ENCODE measurements at regions not wholly inside any gene's neighbourhood (a gene's known extent, or its start where the extent isn't known, plus 50 kb on each side); places are given as distances from the start of the nearest gene placed in this dataset.

GRCh38 chr4:41443340-41444079 is 94.4 kb upstream of the LIMCH1 start:
- no peak for TF ChIP-seq CTCF (IDR thresholded peaks at IDR 0.05)
- no peak for TF ChIP-seq POLR2AphosphoS5 (IDR thresholded peaks at IDR 0.05; ENCODE audit: low read depth, low read length)
- no peak for TF ChIP-seq REST (IDR thresholded peaks at IDR 0.05; ENCODE audit: insufficient read depth in 1 of 2, low read depth in 2 of 2, low read length in 1 of 2)
- no peak for TF ChIP-seq TCF7L2 (IDR thresholded peaks at IDR 0.05; ENCODE audit: low read depth, low read length)
- no peak for TF ChIP-seq SIN3A (IDR thresholded peaks at IDR 0.05; ENCODE audit: borderline replicate concordance, insufficient read depth, low read depth, low read length)

All from Panc1 (cell line).